ENCODE measurements at regions not wholly inside any gene's neighbourhood (a gene's known extent, or its start where the extent isn't known, plus 50 kb on each side); places are given as distances from the start of the nearest gene placed in this dataset.

GRCh38 chr2:191746346-191747169 lies 68.6 kb downstream of the NABP1 start:
- H3K79me1 ChIP-seq (ENCODE audit: insufficient read depth, low read depth, low read length, poor library complexity, severe bottlenecking) = no peaks in the 10 kb centered on the region
- H2AFZ ChIP-seq (ENCODE audit: low read length) = no peak overlapping the region
- H4K91ac ChIP-seq (ENCODE audit: insufficient read length, low read depth, low read length) = no peak overlapping the region
- no peak overlapping the region for H3K27ac Mint-ChIP-seq
- H2BK120ac ChIP-seq (ENCODE audit: low read depth, low read length, poor library complexity, severe bottlenecking) = no peak overlapping the region
- no peak overlapping the region for H2BK20ac ChIP-seq (ENCODE audit: low read depth, low read length, poor library complexity, severe bottlenecking)
- H3K18ac ChIP-seq (ENCODE audit: insufficient read length, low read depth, low read length) = no peak overlapping the region
- no peak overlapping the region for H2BK15ac ChIP-seq (ENCODE audit: low read depth, low read length)
- H2AK5ac ChIP-seq (ENCODE audit: insufficient read length, low read length) = no peak overlapping the region
- TF ChIP-seq CTCF (conservative IDR thresholded peaks at IDR 0.05) = no peak
- no peak for DNase-seq
- no peaks in the 10 kb centered on the region for H4K20me1 ChIP-seq (ENCODE audit: control insufficient read depth, insufficient read depth, insufficient read length)
- peak overlapping the region; percentile 23 for H2BK12ac ChIP-seq (ENCODE audit: insufficient read length, low read depth, low read length)
- H3K36me3 Mint-ChIP-seq (ENCODE audit: insufficient read depth in 1 of 3, low read depth in 3 of 3) = peaks cover 2 to 5% (median 2%) of the 10 kb centered on the region in 3 experiments; a peak in 4 of 7 replicates
- H3K4me2 ChIP-seq (ENCODE audit: insufficient read depth, insufficient read length, low read length) = no peak overlapping the region
- H3K4me3 Mint-ChIP-seq = no peak overlapping the region
- no peaks in the 10 kb centered on the region for H3K27me3 Mint-ChIP-seq (ENCODE audit: low read depth)
- H3T11ph ChIP-seq (ENCODE audit: low read length) = no peak overlapping the region
- no peak overlapping the region for H4K5ac ChIP-seq (ENCODE audit: insufficient read length, low read depth, low read length)
- no peak overlapping the region for H3K23ac ChIP-seq (ENCODE audit: insufficient read length, low read depth, low read length)
- H3K79me2 ChIP-seq (ENCODE audit: insufficient read depth, low read length) = no peaks in the 10 kb centered on the region
- H3K9me3 ChIP-seq (ENCODE audit: control insufficient read depth, low read depth, low read length) = no peaks in the 10 kb centered on the region
- no peaks in the 10 kb centered on the region for H3K23me2 ChIP-seq (ENCODE audit: insufficient read length, low read depth, low read length, poor library complexity, severe bottlenecking)
- H3K9me3 Mint-ChIP-seq = peaks cover 3% of the 10 kb centered on the region in 2 experiments
- WGBS (ENCODE audit: extremely low coverage, insufficient read length, low lambda C conversion rate) = no CpG with 5 or more reads among the region's 7 CpGs
- no peak overlapping the region for H3K27ac ChIP-seq (ENCODE audit: insufficient read length, low read depth, low read length)
- no peaks in the 10 kb centered on the region for H3K27me3 ChIP-seq (ENCODE audit: insufficient read depth, low read length)
- H3K4me1 Mint-ChIP-seq = peaks cover 3% of the 10 kb centered on the region in 2 experiments
- H3K9ac ChIP-seq (ENCODE audit: extremely low read depth, insufficient read length, low read length) = no peak overlapping the region
- H3K56ac ChIP-seq (ENCODE audit: insufficient read length, low read depth, low read length) = no peak overlapping the region
- no peak overlapping the region for H3K4ac ChIP-seq (ENCODE audit: low read depth, low read length)
- no peak overlapping the region for H2BK5ac ChIP-seq (ENCODE audit: insufficient read length, low read length)
- H3K14ac ChIP-seq (ENCODE audit: insufficient read depth, low read length) = no peak overlapping the region
- no peaks in the 10 kb centered on the region for H3K4me1 ChIP-seq (ENCODE audit: insufficient read depth, low read length)
- no peak overlapping the region for H4K8ac ChIP-seq (replicated peaks; ENCODE audit: insufficient read length, low read depth, low read length)

Measured in H9 (cell line).